ENCODE measurements at regions not wholly inside any gene's neighbourhood (a gene's known extent, or its start where the extent isn't known, plus 50 kb on each side); places are given as distances from the start of the nearest gene placed in this dataset.

DNA sequence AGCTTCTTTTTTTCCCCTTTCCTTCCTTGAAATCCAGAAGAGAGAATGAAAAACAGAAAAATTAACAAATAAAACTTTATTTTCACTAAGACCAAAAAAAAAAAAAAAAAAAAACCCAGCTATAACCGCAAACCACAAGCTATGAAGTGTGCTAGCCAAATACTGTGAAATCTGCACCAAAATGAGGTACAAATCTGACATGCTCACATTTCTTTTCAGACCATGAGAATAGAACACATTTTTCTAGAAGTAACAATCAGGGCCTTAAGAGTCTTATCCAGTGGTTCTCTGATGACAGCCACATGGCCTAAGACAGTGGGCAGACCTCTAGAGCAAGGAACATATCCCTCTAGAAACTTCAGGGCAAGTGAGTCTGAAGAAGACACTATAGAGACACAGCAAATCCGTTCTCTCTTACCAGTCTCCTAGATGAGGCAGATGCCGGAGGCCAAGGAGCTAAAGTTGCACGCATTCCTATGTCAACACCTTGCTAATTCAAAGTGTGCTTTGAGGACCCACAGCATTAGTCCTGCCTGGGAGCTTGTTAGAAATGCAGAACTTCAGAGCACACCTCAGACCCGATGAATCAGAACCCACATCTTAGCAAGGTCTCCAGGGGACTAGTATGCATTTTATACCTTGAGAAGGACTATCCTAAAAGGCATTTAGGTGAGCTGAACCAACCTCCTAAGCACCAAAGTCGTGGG is 317.1 kb downstream of the MYCN start:
- WGBS, 2 experiments (ENCODE audit: extremely low coverage in 1 of 2, insufficient coverage in 1 of 2, insufficient read length in 1 of 2, insufficient replicate concordance in 2 of 2, low coverage in 1 of 2, low lambda C conversion rate in 2 of 2, missing lambda C conversion rate in 1 of 2) = 91% methylated on average over 6 of the region's 6 CpGs; no CpG with 5 or more reads in 1 of the 2 experiments

More for the DNA sequence above, 317.1 kb downstream of the MYCN start:
- Histone ChIP-seq H2BK12ac (ENCODE audit: low read depth, low read length) (no peak overlapping the region), H2AFZ (ENCODE audit: low read length) (no peak overlapping the region), H2BK15ac (ENCODE audit: low read length) (no peak overlapping the region), H3K36me3 (ENCODE audit: control insufficient read depth in 2 of 4, insufficient read depth in 4 of 4, low read length in 3 of 4) (peaks cover 0 to 2% (median 0%) of the 10 kb centered on the region in 4 experiments; a peak in 1 of 8 replicates), H3K23ac (ENCODE audit: insufficient read length) (no peak overlapping the region), H3K9me3 (ENCODE audit: insufficient read depth in 2 of 2, low read depth in 1 of 2, low read length in 1 of 2) (0 out of 4 replicates have a peak, but pooled peaks cover 0 to 6% of the 10 kb centered on the region in 2 experiments), H3K18ac (ENCODE audit: extremely low read depth, low read length) (no peak overlapping the region), H4K8ac (ENCODE audit: extremely low read depth, insufficient read depth, low read length) (no peak overlapping the region), H2BK5ac (ENCODE audit: low read depth, low read length) (no peak overlapping the region), H4K91ac (replicated peaks; ENCODE audit: insufficient read length, low read length) (no peak overlapping the region), H3K14ac (ENCODE audit: insufficient read length) (no peak overlapping the region), H3K4me3 (ENCODE audit: extremely low read depth in 1 of 4, insufficient read depth in 2 of 4, low read depth in 3 of 4, low read length in 4 of 4) (no peak overlapping the region), H3K23me2 (ENCODE audit: low read depth, low read length) (no peaks in the 10 kb centered on the region; the same call in 1 of the 2 replicates), H3K79me2 (ENCODE audit: control insufficient read depth in 1 of 2, insufficient read depth in 2 of 2, low read length in 2 of 2) (no peaks in the 10 kb centered on the region), H3K27me3 (replicated peaks in 1 of 4; ENCODE audit: control insufficient read depth in 3 of 4, extremely low read depth in 1 of 4, insufficient read depth in 3 of 4, low read length in 3 of 4) (no peaks in the 10 kb centered on the region), H3K27ac (ENCODE audit: low read depth, low read length) (no peak overlapping the region), H3K9ac (replicated peaks in 1 of 4; ENCODE audit: extremely low read depth in 1 of 4, low read depth in 3 of 4, low read length in 3 of 4) (no peak overlapping the region), H3K4me1 (replicated peaks in 1 of 4; ENCODE audit: control insufficient read depth in 3 of 4, insufficient read depth in 4 of 4, low read length in 3 of 4) (0 out of 7 replicates have a peak, but pooled peaks cover 0 to 1% (median 0%) of the 10 kb centered on the region in 4 experiments), H2AK5ac (ENCODE audit: low read depth, low read length) (no peak overlapping the region), H4K5ac (ENCODE audit: insufficient read length, low read depth, low read length) (no peak overlapping the region), H3K4ac (replicated peaks; ENCODE audit: insufficient read length, low read depth, low read length) (no peak overlapping the region), H4K20me1 (replicated peaks in 1 of 2; ENCODE audit: control insufficient read depth in 1 of 2, insufficient read depth in 2 of 2, low read length in 2 of 2) (no peaks in the 10 kb centered on the region), H3K4me2 (ENCODE audit: insufficient read depth in 1 of 2, low read depth in 2 of 2, low read length in 2 of 2) (no peak overlapping the region), H3K56ac (replicated peaks; ENCODE audit: insufficient read length, low read depth, low read length) (no peak overlapping the region), H2BK120ac (replicated peaks; ENCODE audit: low read depth, low read length) (no peak overlapping the region), H3K79me1 (ENCODE audit: low read depth, low read length) (no peaks in the 10 kb centered on the region), H2BK20ac (ENCODE audit: low read length) (no peak overlapping the region)
- DNase-seq (ENCODE audit: low read depth in 1 of 2, low spot score in 2 of 2) (no peak), FAIRE-seq (no peak)
- TF ChIP-seq, protein P1, sequence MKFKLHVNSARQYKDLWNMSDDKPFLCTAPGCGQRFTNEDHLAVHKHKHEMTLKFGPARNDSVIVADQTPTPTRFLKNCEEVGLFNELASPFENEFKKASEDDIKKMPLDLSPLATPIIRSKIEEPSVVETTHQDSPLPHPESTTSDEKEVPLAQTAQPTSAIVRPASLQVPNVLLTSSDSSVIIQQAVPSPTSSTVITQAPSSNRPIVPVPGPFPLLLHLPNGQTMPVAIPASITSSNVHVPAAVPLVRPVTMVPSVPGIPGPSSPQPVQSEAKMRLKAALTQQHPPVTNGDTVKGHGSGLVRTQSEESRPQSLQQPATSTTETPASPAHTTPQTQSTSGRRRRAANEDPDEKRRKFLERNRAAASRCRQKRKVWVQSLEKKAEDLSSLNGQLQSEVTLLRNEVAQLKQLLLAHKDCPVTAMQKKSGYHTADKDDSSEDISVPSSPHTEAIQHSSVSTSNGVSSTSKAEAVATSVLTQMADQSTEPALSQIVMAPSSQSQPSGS (IDR thresholded peaks at IDR 0.05; ENCODE audit: low read length) = no peak
- no peak for TF ChIP-seq PHF8 (conservative IDR thresholded peaks at IDR 0.05; ENCODE audit: low read depth, low read length)
- TF ChIP-seq HDAC6 (IDR thresholded peaks at IDR 0.05; ENCODE audit: low read depth, low read length) = no peak
- TF ChIP-seq NANOG (IDR thresholded peaks at IDR 0.05; ENCODE audit: insufficient read depth, low read depth, low read length, poor library complexity, severe bottlenecking) = no peak
- TF ChIP-seq ZNF274 (IDR thresholded peaks at IDR 0.05; ENCODE audit: borderline replicate concordance, extremely low read depth, low read length) = no peak
- no peak for TF ChIP-seq KDM5A (IDR thresholded peaks at IDR 0.05; ENCODE audit: low read length)
- no peak for TF ChIP-seq RXRA (IDR thresholded peaks at IDR 0.05; ENCODE audit: insufficient read depth, low read depth, low read length)
- no peak for TF ChIP-seq HDAC2 (IDR thresholded peaks at IDR 0.05; ENCODE audit: borderline replicate concordance in 1 of 2, low read depth in 2 of 2, low read length in 2 of 2)
- TF ChIP-seq CBX8 (IDR thresholded peaks at IDR 0.05; ENCODE audit: borderline replicate concordance, low read depth, low read length) = no peak
- POLR2A ChIA-PET (ENCODE audit: partially characterized antibody) = no interaction called here
- CTCF ChIA-PET (ENCODE audit: partially characterized antibody) = interaction anchor here (0.7 to 1.1 kb wide), 3 partner anchors 10 to 39 kb away, joined by 3 to 4 read pairs (median 3); no protein-coding TSS in a partner anchor

All from H1 (cell line).